ENCODE measurements at regions not wholly inside any gene's neighbourhood (a gene's known extent, or its start where the extent isn't known, plus 50 kb on each side); places are given as distances from the start of the nearest gene placed in this dataset.

DNA sequence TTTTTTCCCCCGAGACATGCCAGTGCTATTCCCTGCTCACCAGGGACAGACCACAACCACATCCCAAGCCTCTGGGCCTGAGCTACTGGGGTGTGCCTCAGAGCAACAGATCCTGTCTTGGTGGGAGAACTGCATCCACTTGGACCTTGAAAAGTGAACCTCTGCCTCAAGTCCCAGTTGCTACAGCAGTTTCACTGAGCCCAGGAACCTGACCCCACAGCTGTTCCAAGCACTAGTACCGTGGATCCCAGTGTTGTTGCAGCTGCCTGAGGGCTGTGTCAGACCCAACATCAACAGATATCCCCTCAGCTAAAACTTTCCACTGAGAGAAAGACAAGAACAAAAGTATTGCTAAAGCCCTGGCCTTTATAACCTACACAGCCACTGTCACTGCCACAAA, 373.0 kb downstream of the PLPP3 start (continued):
- TF ChIP-seq RNF2 (IDR thresholded peaks at IDR 0.05; ENCODE audit: borderline replicate concordance, low read depth, low read length, missing control alignments, poor library complexity, severe bottlenecking) = no peak
- no peak for TF ChIP-seq SIX5 (IDR thresholded peaks at IDR 0.05; ENCODE audit: low read depth, low read length)
- TF ChIP-seq POLR2AphosphoS5 (IDR thresholded peaks at IDR 0.05; ENCODE audit: low read depth, low read length) = no peak
- no peak for TF ChIP-seq KDM1A (IDR thresholded peaks at IDR 0.05; ENCODE audit: borderline replicate concordance, low read length)
- no peak for TF ChIP-seq SUZ12 (IDR thresholded peaks at IDR 0.05; ENCODE audit: low read length)
